Adrenal gland (tissue), 5 donors: ENCODE measurements at regions not wholly inside any gene's neighbourhood (a gene's known extent, or its start where the extent isn't known, plus 50 kb on each side); places are given as distances from the start of the nearest gene placed in this dataset.

ENCODE experiments used
- CTCF ChIP-seq, 6 experiments: fragments of 450-650 bp in 4 of 6; fragments of 200-600 bp in 2 of 6; sonication (generic) in 1 of 6; IDR thresholded peaks; 1 replicate in 5 of 6; 2 replicates in 1 of 6; pipeline versions ENCODE4 v1.5.1 to v1.8.0; 2016 to 2021; ENCODE audit warnings: antibody characterized with exemption in 6 of 6, mild to moderate bottlenecking in 2 of 6, moderate library complexity in 1 of 6
- POLR2A ChIP-seq, 2 donors: fragments of 450-650 bp; IDR thresholded peaks; one replicate each; pipeline ENCODE4 v1.6.1; 2017; ENCODE audit warnings: antibody characterized with exemption in 2 of 2, mild to moderate bottlenecking in 2 of 2, moderate library complexity in 1 of 2
- donor health status: DM: no; HTN: no; CAD: no.

GRCh38 chr15:89397653-89398023 is 63.0 kb upstream of the POLG start:
- TF ChIP-seq CTCF (IDR thresholded peaks at IDR 0.05) (no peak), POLR2A (IDR thresholded peaks at IDR 0.05) (no peak)
